PFSK-1 (cell line): ENCODE measurements at regions not wholly inside any gene's neighbourhood (a gene's known extent, or its start where the extent isn't known, plus 50 kb on each side); places are given as distances from the start of the nearest gene placed in this dataset.

ENCODE experiments used
- FOXP2 ChIP-seq: optimal IDR thresholded peaks from 2 replicates; pipeline ENCODE3; 2011; ENCODE audit warnings: borderline replicate concordance, control low read depth, inconsistent platforms; ENCODE audit not compliant: insufficient read depth; ENCODE audit errors: extremely low read length, extremely low read depth
- POLR2AphosphoS5 ChIP-seq: IDR thresholded peaks from 2 replicates; pipeline ENCODE4 v1.6.1; 2012; ENCODE audit warnings: low read depth, mild to moderate bottlenecking, control low read depth, low read length, moderate library complexity
- SIN3A ChIP-seq: IDR thresholded peaks from 2 replicates; pipeline ENCODE4 v1.6.1; 2012; ENCODE audit warnings: mild to moderate bottlenecking, low read length, moderate library complexity, borderline replicate concordance; ENCODE audit not compliant: insufficient read depth
- TAF1 ChIP-seq: IDR thresholded peaks from 2 replicates; pipeline ENCODE4 v1.6.1; 2012; ENCODE audit warnings: low read length, control low read depth, borderline replicate concordance; ENCODE audit not compliant: insufficient read depth
- TF ChIP-seq, protein P1 (sequence below), 2 experiments: IDR thresholded peaks; 2 replicates each; pipeline versions ENCODE4 v1.6.1 to v1.8.0; 2011 to 2012; ENCODE audit warnings: low read depth in 2 of 2, low read length in 2 of 2, control low read depth in 1 of 2, inconsistent platforms in 1 of 2, mild to moderate bottlenecking in 1 of 2, moderate library complexity in 1 of 2; ENCODE audit not compliant: insufficient read depth in 1 of 2

DNA sequence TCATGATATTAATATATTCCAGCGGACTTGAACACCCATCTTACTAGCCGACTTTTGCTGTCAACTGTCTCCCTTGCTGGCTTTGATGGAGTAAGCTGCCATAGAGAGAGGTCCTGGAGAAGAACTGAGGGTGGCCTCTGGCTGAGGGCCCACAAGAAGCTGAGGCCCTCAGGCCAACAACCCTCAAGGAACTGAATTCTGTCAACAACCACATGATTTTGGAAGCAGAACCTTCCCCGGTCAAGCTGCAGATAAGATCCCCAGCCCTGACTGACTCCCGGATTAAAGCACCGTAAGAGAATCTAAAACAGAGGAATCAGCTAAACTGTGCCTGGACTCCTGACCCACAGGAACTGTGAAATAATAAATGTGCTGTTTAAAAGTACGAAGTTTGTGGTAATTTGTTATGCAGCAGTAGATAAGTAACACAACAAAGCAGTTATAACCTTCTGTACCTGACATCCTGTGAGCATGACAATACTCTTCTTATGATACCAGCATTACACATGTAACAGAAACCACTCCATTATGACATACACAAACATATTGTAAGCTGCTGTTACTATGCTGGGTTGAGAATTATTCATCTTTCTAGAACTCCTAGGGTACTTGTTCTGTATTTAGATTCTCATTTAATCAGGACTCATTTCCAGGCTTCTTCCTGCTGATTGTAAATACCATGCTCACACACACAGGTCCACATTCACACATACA is 66.2 kb downstream of the HES1 start:
- TF ChIP-seq, protein P1, sequence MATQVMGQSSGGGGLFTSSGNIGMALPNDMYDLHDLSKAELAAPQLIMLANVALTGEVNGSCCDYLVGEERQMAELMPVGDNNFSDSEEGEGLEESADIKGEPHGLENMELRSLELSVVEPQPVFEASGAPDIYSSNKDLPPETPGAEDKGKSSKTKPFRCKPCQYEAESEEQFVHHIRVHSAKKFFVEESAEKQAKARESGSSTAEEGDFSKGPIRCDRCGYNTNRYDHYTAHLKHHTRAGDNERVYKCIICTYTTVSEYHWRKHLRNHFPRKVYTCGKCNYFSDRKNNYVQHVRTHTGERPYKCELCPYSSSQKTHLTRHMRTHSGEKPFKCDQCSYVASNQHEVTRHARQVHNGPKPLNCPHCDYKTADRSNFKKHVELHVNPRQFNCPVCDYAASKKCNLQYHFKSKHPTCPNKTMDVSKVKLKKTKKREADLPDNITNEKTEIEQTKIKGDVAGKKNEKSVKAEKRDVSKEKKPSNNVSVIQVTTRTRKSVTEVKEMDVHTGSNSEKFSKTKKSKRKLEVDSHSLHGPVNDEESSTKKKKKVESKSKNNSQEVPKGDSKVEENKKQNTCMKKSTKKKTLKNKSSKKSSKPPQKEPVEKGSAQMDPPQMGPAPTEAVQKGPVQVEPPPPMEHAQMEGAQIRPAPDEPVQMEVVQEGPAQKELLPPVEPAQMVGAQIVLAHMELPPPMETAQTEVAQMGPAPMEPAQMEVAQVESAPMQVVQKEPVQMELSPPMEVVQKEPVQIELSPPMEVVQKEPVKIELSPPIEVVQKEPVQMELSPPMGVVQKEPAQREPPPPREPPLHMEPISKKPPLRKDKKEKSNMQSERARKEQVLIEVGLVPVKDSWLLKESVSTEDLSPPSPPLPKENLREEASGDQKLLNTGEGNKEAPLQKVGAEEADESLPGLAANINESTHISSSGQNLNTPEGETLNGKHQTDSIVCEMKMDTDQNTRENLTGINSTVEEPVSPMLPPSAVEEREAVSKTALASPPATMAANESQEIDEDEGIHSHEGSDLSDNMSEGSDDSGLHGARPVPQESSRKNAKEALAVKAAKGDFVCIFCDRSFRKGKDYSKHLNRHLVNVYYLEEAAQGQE (IDR thresholded peaks at IDR 0.05; ENCODE audit: insufficient read depth in 1 of 2, low read depth in 2 of 2, low read length in 2 of 2): no peak
- TF ChIP-seq TAF1 (no peak), POLR2AphosphoS5 (no peak), FOXP2 (no peak), SIN3A (no peak)
